ENCODE measurements at regions not wholly inside any gene's neighbourhood (a gene's known extent, or its start where the extent isn't known, plus 50 kb on each side); places are given as distances from the start of the nearest gene placed in this dataset.

DNA sequence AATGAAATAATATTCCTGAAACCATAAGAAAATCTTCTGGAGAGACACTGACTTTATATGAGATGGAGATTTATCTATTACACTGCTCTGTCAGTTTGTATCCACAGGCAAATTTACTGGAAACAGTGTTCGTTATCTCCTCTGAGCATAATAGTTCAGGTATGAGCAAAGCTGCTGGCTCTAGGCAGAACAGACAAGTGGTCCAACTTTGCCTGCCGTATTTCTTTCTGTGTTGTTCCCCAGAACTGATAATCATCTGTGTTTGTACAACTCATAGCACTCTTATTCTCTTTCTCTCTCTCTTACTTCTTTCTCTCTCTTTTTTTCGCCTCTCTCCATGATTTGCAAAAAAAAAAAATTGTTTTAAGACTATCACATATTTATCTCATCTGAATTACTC is 623.8 kb upstream of the CHORDC1 start:
- no peak for DNase-seq (ENCODE audit: low spot score)

GRCh38 chr11:90845799-90846198 is 623.0 kb upstream of the CHORDC1 start:
- DNase-seq (ENCODE audit: low spot score), result no peak

- DNase-seq (ENCODE audit: low spot score), result no peak
Observed at GRCh38 chr11:90845126-90845525, 622.3 kb upstream of the CHORDC1 start.

DNA sequence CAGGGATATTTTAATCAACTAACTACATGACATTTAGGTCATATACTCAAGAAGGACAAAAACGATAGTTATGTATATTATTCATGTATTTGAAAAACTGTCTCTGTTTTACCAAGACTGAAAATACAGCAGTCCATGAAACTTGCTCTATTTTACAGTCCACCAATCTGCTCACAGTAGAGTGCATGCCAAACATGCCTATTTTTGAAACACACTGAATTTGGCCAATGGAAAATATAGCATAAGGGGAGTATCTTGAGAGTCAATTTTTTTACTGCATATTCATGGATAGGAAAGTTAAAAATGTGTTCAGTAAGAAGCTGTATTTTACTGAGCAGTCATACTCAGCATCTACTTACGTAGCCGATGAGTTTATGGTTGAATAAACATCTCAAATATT is 621.2 kb upstream of the CHORDC1 start:
- no peak for DNase-seq (ENCODE audit: low spot score)

DNA sequence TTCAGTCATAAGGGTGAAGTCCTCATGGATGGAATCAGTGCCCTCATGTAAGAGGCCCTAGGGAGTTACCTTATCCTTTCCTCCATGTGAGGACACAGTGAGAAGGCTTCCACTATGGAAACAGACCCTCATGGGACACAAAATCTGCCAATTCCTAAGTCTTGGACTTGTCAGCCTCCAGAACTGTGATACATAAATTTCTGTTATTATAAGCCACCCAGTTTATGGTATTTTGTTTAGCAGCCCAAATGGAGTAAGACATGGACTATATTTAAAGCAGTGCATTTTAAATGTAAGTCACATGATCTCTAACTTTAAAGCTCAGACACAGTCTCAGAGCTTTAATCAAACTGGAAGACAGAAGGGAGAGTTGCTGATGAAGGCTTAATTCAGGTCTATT is 619.8 kb upstream of the CHORDC1 start:
- no peak for DNase-seq (ENCODE audit: low spot score)

DNA sequence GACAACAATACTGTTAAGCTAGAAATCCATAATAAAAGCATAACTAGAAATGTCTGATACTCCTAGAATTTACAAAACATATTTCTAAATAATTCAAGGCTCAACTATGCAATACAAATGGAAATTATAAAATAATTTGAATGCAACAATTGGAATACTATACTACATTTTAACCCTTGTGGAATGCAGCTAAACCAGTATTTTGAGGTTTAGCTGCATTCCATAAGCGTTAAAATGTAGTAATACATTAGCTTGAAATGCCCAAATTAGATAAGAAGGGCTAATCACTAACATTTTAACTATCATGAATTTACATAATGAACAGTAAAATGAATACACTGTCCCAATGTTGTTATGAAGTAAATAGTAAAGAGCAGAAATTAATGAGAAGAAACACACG is 617.2 kb upstream of the CHORDC1 start:
- DNase-seq (ENCODE audit: low spot score), result no peak

DNA sequence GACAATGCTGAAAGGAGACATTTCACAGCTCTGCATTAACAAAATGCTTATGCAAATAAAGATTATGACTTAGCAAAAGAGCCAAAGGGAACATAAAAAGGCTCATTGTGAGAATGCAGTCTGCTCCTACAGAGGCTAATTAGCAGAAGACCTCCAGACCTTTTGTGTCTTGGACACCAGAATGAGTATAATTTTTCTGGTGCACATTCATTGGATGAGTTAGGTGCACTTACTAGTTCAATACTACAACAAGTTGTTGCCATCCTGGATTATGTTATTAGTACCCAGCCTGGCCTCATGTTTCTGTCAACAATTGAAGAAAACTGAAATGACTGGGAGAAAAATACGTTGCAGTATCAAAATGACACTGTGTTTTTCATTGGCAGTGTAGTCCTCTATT is 613.2 kb upstream of the CHORDC1 start:
- no peak for DNase-seq (ENCODE audit: low spot score)

GRCh38 chr11:90823446-90823845 is 600.6 kb upstream of the CHORDC1 start:
- DNase-seq (ENCODE audit: low spot score), result no peak

DNA sequence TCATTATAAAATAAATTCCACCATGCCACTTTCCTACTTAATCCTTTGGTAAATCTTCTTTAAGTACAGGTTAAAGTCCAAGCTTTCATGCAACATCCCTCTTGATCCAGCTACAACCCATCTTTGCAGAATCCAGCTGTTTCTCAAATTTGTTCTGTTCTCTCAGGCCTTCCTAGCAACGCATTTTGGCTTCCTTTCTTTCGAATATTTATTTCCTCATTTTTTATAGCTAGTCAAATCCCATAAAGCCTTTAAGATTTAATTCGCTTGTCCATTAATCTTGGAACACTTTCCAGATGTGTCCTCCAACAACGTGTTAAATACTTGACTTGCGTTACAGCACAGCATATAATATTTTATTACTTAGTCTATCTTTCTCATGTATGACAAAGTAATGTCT is 600.1 kb upstream of the CHORDC1 start:
- no peak for DNase-seq (ENCODE audit: low spot score)

GRCh38 chr11:90818196-90818745 is 595.4 kb upstream of the CHORDC1 start:
- no peak for DNase-seq (ENCODE audit: low spot score)

DNA sequence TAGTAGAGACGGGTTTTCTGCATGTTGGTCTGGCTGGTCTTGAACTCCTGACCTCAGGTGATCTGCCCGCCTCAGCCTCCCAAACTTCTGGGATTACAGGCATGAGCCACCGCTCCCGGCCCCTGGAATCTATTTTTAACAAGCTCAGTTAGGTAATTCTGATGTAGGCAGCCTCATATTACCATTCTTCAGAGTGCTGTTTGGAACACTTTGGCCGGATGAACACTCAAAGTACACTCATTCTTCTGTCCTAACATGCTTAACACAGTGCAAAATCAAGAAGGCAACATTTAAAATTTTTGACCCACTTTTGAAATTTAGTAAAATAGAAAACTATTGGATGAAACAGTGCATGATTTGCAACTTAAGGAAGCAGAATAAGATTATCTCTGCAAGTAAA is 586.7 kb upstream of the CHORDC1 start:
- no peak for DNase-seq (ENCODE audit: low spot score)

DNA sequence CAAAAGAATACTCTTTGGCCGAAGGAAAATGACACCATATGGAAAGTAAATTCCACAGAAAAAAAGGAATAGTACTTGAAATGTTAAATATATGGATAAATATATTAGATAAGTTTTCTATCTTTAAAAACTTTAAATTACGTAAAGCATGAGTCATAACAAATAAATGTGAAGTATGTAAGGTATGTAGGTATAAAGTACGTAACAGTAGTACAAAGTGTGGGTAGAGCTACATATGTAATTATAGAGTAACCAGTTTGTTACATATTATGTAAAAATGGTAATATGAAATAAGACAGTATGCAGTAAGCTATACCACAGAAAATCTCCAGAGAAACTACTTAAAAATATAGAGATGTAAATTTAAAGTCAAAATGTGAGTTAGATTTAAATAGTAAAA is 582.3 kb upstream of the CHORDC1 start:
- no peak for DNase-seq (ENCODE audit: low spot score)

GRCh38 chr11:90803831-90804230 is 581.0 kb upstream of the CHORDC1 start:
- DNase-seq (ENCODE audit: low spot score), result no peak

- DNase-seq (ENCODE audit: low spot score), result no peak
Observed at GRCh38 chr11:90803366-90803765, 580.5 kb upstream of the CHORDC1 start.

GRCh38 chr11:90798769-90799168 is 575.9 kb upstream of the CHORDC1 start:
- no peak for DNase-seq (ENCODE audit: low spot score)

DNA sequence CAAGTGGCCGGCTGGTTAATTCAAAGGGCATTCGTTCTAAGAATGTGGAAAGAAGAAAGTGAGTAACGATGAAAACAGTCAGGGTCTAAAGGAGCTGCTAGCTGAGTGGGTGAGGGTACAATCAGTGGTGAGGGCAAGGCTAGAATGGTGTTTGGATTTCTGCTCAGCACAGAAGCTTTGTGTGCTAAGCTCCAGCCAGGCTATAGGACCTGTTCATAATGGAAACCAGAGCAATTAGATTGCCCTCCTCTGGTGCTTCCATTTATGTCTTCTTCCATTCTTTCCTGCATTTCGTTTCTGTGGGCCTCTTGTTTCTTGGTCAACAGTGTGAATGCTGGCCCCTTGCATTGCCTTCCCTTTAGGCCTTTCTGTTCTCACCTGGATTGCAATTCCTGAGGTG is 572.9 kb upstream of the CHORDC1 start:
- no peak for DNase-seq (ENCODE audit: low spot score)

- DNase-seq (ENCODE audit: low spot score), result no peak
Observed at GRCh38 chr11:90788961-90789360, 566.1 kb upstream of the CHORDC1 start.

DNA sequence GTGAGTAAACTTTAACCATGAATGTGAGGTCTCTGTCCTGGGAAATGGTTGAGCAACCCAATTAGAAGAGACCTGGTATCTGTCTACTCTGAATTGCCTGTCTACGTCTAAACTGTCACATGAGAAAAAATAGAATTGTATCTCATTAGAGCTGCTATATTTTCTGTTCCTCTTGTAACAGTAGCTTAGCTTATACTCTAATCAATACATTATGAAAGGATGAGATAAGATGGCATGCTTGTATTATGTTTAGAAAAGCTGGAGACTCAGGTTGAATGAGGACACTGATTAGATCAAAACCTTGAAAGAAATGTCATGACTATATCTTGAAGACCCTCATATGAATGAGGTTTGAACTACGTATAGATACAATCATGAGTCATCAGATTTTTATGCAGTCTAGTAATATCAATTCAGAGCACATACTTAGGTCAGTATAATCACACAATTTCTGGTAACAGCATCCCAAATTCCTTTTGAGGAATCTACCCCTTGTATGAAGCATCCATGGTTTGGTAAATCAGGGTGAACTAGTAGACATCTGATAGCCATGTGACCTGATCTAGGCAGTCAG is 561.5 kb upstream of the CHORDC1 start:
- DNase-seq (ENCODE audit: low spot score), result no peak

GRCh38 chr11:90783111-90783510 is 560.3 kb upstream of the CHORDC1 start:
- no peak for DNase-seq (ENCODE audit: low spot score)

DNA sequence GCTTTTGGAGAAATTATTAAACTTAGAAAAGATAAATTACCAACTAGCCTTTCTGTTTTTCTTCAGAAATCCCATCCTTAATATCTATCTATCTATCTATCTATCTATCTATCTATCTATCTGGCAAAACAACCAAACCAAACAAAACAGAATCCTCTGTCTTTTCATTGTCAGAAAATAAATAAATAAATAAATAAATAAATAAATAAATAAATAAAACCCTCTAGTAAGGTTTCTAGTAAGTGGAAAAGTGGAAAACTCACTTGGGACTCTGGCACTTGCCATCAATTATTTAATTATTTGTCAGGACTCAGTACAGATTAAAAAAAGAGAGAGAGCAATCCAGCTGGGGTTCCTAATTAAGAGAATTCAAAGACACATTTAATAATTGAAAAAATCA is 556.2 kb upstream of the CHORDC1 start:
- no peak for DNase-seq (ENCODE audit: low spot score)

GRCh38 chr11:90775567-90776165 is 552.8 kb upstream of the CHORDC1 start:
- no peak for DNase-seq (ENCODE audit: low spot score)

- no peak for DNase-seq (ENCODE audit: low spot score)
Observed at GRCh38 chr11:90774727-90775566, 552.1 kb upstream of the CHORDC1 start.

- DNase-seq (ENCODE audit: low spot score), result no peak
Observed at GRCh38 chr11:90770007-90770406, 547.2 kb upstream of the CHORDC1 start.
